IgD-negative memory B cell (primary cell): ENCODE measurements at regions not wholly inside any gene's neighbourhood (a gene's known extent, or its start where the extent isn't known, plus 50 kb on each side); places are given as distances from the start of the nearest gene placed in this dataset.
A peak's percentile ranks its signal among the peaks of the same experiment; 100 is the strongest.

Experiments
- H3K27ac Mint-ChIP-seq, 3 donors: one replicate each; pipeline ENCODE4 v1.8.0; 2020 to 2022; ENCODE audit warnings: mild to moderate bottlenecking in 3 of 3, mixed read lengths in 3 of 3, moderate library complexity in 1 of 3
- H3K27me3 Mint-ChIP-seq: one replicate; pipeline ENCODE4 v1.8.0; 2021; ENCODE audit warnings: mixed read lengths
- H3K36me3 Mint-ChIP-seq: one replicate; pipeline ENCODE4 v1.8.0; 2020; ENCODE audit warnings: mild to moderate bottlenecking, mixed read lengths
- H3K4me1 Mint-ChIP-seq, 3 donors: one replicate each; pipeline ENCODE4 v1.8.0; 2020 to 2022; ENCODE audit warnings: mixed read lengths in 3 of 3, mild to moderate bottlenecking in 1 of 3
- H3K4me3 Mint-ChIP-seq, 4 donors: one replicate each; pipeline ENCODE4 v1.8.0; 2020 to 2022; ENCODE audit warnings: mild to moderate bottlenecking in 4 of 4, mixed read lengths in 4 of 4, moderate library complexity in 3 of 4
- H3K9me3 Mint-ChIP-seq, 3 donors: one replicate each; pipeline ENCODE4 v1.8.0; 2020 to 2021; ENCODE audit warnings: mixed read lengths in 3 of 3, mild to moderate bottlenecking in 1 of 3

DNA sequence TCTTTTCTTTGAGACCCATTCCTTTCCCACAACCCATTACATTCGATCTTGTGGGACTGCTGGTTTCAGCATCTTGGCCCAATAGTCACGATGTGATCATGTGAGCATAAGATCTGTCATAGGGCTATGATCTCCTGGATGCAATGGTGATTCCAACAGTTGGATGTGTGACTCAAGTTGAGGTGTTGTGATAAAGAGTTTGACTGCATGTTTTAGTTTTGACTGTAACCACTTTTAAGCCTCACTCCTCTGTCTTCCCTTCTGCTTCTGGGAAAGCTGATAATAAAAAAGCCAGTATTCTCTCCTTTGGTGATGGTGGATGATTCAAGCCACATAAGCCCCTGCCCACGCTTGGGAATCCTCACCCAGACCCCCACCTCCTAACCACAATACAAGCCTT, 117.0 kb upstream of the ASCC3 start:
- H3K9me3 Mint-ChIP-seq = peaks cover 2 to 7% (median 2%) of the 10 kb centered on the region in 3 donors
- no peak overlapping the region for H3K4me3 Mint-ChIP-seq
- no peak overlapping the region for H3K27ac Mint-ChIP-seq
- peaks cover 1 to 4% (median 2%) of the 10 kb centered on the region in 3 donors for H3K4me1 Mint-ChIP-seq
- peaks cover 2% of the 10 kb centered on the region for H3K27me3 Mint-ChIP-seq
- no peaks in the 10 kb centered on the region for H3K36me3 Mint-ChIP-seq

DNA sequence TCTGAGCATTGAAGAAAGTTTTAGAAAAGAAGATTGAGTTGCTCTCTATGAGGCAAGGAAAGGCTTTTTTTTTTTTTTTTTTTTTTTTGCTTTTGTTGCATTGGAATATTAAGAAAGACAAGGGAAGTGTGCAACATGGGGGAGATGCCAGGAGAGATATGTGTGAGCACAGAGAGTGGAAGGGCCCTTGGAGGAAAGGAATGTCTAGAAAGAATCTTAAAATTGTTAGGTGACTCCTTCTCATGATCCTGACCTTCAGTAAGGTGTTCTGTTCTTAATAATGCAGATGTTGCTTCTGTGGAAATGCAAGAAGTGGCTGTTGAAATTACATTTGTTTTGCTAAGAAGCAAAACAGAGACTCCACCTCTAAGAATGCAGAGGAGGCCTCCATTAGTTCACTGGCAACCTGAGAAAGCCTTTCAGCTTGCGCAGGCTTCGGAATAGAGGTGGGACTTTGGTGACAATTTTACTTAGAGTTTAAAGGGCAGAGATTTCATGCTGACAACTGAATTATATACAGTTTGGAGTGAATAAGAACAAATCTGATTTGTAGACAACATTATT, 118.0 kb upstream of the ASCC3 start:
- Mint-ChIP-seq H3K4me3 (no peak overlapping the region), H3K9me3 (peaks cover 2 to 7% (median 2%) of the 10 kb centered on the region in 3 donors), H3K36me3 (no peaks in the 10 kb centered on the region), H3K27me3 (peaks cover 2% of the 10 kb centered on the region), H3K4me1 (peaks cover 1 to 4% (median 2%) of the 10 kb centered on the region in 3 donors), H3K27ac (no peak overlapping the region)

GRCh38 chr6:101000341-101000740, 119.2 kb upstream of the ASCC3 start:
- no peak overlapping the region for H3K27ac Mint-ChIP-seq
- peaks cover 1 to 4% (median 2%) of the 10 kb centered on the region in 3 donors for H3K4me1 Mint-ChIP-seq
- H3K27me3 Mint-ChIP-seq = peaks cover 2% of the 10 kb centered on the region
- H3K4me3 Mint-ChIP-seq = no peak overlapping the region
- peaks cover 2 to 7% (median 2%) of the 10 kb centered on the region in 3 donors for H3K9me3 Mint-ChIP-seq
- no peaks in the 10 kb centered on the region for H3K36me3 Mint-ChIP-seq

- Mint-ChIP-seq H3K36me3 (no peaks in the 10 kb centered on the region), H3K4me3 (no peak overlapping the region), H3K4me1 (peaks cover 1 to 4% (median 2%) of the 10 kb centered on the region in 3 donors), H3K27ac (no peak overlapping the region), H3K27me3 (peaks cover 2% of the 10 kb centered on the region), H3K9me3 (peaks cover 2 to 7% (median 2%) of the 10 kb centered on the region in 3 donors)
Measured at GRCh38 chr6:101001012-101001411, 119.9 kb upstream of the ASCC3 start.

GRCh38 chr6:101001607-101002006, 120.5 kb upstream of the ASCC3 start:
- Mint-ChIP-seq H3K27me3 (peaks cover 2% of the 10 kb centered on the region), H3K4me3 (no peak overlapping the region)

GRCh38 chr6:101003075-101003474, 121.9 kb upstream of the ASCC3 start:
- Mint-ChIP-seq H3K4me1 (peaks cover 1 to 4% (median 2%) of the 10 kb centered on the region in 3 donors), H3K27ac (no peak overlapping the region), H3K4me3 (no peak overlapping the region), H3K9me3 (peaks cover 2 to 7% (median 2%) of the 10 kb centered on the region in 3 donors), H3K36me3 (no peaks in the 10 kb centered on the region), H3K27me3 (peaks cover 2% of the 10 kb centered on the region)

More at GRCh38 chr6:101001607-101002006, 120.5 kb upstream of the ASCC3 start:
- Mint-ChIP-seq H3K4me1 (peaks cover 1 to 4% (median 2%) of the 10 kb centered on the region in 3 donors), H3K9me3 (peaks cover 2 to 7% (median 2%) of the 10 kb centered on the region in 3 donors), H3K36me3 (no peaks in the 10 kb centered on the region), H3K27ac (no peak overlapping the region)

DNA sequence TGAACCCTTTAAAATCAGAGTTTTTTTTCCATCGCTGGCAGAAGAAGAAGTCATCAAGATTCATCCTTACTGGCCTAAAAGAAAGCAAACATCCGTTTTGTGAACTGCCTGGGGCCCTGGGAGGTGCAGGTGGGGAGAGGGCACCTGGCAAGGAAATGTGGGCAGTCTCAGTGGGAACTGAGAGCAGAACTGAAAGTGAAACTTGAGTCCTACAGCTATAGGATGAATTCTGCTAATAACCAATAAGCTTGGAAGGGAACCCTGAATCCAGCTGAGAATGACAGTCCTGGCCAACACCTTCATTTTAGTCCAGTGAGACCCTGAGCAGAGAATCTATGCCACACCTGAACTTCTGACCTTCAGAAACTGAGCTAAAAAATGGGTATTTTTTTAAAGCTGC, 130.1 kb upstream of the ASCC3 start:
- no peaks in the 10 kb centered on the region for H3K27me3 Mint-ChIP-seq
- H3K36me3 Mint-ChIP-seq = no peaks in the 10 kb centered on the region
- H3K27ac Mint-ChIP-seq = peak overlapping the region; percentile 14 to 46 (median 30)
- peak overlapping the region in 3 of 4 donors; percentile 35 to 78 (median 69) for H3K4me3 Mint-ChIP-seq
- H3K4me1 Mint-ChIP-seq = peaks cover 19 to 24% (median 19%) of the 10 kb centered on the region in 3 donors
- H3K9me3 Mint-ChIP-seq = no peaks in the 10 kb centered on the region

DNA sequence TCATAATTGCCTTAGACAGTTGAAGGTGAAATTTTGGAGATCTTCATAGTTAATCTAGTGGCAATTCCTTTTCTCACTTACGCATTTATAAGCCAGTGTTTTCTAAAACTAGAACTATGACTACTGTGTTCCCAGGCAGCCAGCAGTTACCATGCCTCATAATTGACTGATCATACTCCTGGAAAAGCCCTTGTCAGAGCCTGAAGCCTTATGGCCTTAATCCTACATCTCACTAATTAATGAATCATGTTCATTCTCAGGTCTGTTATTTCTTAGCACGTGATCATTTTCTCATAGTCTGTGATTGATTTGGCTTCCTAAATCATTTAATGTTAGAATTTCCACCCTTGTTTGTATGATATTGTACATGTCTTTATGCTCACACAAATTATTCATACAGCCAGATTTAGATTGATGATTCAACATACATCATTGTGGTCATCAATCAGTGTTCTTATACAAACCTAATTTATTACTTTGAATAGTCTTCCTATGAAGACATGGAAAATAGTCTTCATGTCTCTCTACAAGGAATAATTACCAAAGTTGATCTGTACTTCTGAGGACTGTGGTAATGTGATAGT, 132.6 kb upstream of the ASCC3 start:
- H3K4me3 Mint-ChIP-seq = no peak overlapping the region
- no peaks in the 10 kb centered on the region for H3K27me3 Mint-ChIP-seq
- peaks cover 0 to 2% (median 0%) of the 10 kb centered on the region in 3 donors for H3K9me3 Mint-ChIP-seq
- no peaks in the 10 kb centered on the region for H3K36me3 Mint-ChIP-seq
- no peak overlapping the region for H3K27ac Mint-ChIP-seq
- peaks cover 19 to 24% (median 19%) of the 10 kb centered on the region in 3 donors for H3K4me1 Mint-ChIP-seq

DNA sequence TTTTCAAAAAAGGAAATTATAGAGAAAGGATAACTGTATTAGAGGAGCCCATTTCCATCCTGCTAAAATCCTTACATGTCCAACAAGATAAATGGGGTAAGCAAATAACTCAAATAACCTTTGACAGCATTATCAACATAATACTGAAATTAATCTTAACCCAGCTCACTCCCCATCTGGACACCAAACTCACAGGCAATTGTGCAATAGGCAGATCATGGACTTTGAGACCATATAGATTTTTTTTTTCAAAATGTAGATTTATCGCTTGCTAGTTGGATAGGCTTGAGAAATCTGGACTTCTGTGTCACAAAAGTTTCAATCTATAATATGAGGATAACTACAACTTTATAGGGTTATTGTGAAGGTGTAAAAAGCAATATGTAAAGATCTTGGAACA, 134.4 kb upstream of the ASCC3 start:
- Mint-ChIP-seq H3K36me3 (no peaks in the 10 kb centered on the region), H3K4me1 (peaks cover 12 to 22% (median 17%) of the 10 kb centered on the region in 3 donors), H3K4me3 (no peak overlapping the region), H3K9me3 (peaks cover 0 to 2% (median 0%) of the 10 kb centered on the region in 3 donors), H3K27me3 (no peaks in the 10 kb centered on the region), H3K27ac (no peak overlapping the region)

GRCh38 chr6:101016163-101016562, 135.0 kb upstream of the ASCC3 start:
- H3K36me3 Mint-ChIP-seq = no peaks in the 10 kb centered on the region
- no peak overlapping the region for H3K4me3 Mint-ChIP-seq
- H3K9me3 Mint-ChIP-seq = peaks cover 0 to 2% (median 0%) of the 10 kb centered on the region in 3 donors
- H3K27me3 Mint-ChIP-seq = no peaks in the 10 kb centered on the region
- H3K27ac Mint-ChIP-seq = no peak overlapping the region
- H3K4me1 Mint-ChIP-seq = peaks cover 5 to 16% (median 11%) of the 10 kb centered on the region in 3 donors

DNA sequence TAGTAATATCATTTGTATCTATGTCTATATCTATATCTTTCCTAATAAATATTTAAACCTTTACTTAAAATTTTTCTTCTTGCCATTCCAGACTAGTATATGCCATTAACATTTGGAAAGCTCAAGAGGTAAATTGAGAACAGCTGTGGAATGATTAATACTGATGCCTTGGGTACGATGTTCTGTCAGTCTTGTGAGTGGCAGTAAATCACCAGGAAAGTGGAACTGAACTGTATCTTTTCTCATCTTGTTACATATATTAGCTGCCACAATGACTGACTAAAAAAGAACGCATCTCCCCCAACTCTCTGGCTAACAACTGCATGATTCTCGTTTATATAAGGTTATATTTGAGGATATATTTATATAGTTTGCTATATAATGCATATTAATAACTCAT, 137.0 kb upstream of the ASCC3 start:
- Mint-ChIP-seq H3K36me3 (no peaks in the 10 kb centered on the region), H3K27me3 (no peaks in the 10 kb centered on the region), H3K4me1 (no peaks in the 10 kb centered on the region), H3K4me3 (no peak overlapping the region), H3K27ac (no peak overlapping the region), H3K9me3 (peaks cover 0 to 2% (median 0%) of the 10 kb centered on the region in 3 donors)

GRCh38 chr6:101021504-101021903, 140.4 kb upstream of the ASCC3 start:
- no peak overlapping the region for H3K27ac Mint-ChIP-seq
- peaks cover 0 to 11% (median 7%) of the 10 kb centered on the region in 3 donors for H3K9me3 Mint-ChIP-seq
- H3K4me1 Mint-ChIP-seq = no peaks in the 10 kb centered on the region
- peaks cover 4% of the 10 kb centered on the region for H3K36me3 Mint-ChIP-seq
- H3K4me3 Mint-ChIP-seq = no peak overlapping the region
- no peaks in the 10 kb centered on the region for H3K27me3 Mint-ChIP-seq

GRCh38 chr6:101042966-101043365, 161.8 kb upstream of the ASCC3 start:
- H3K27ac Mint-ChIP-seq = no peak overlapping the region
- H3K36me3 Mint-ChIP-seq = no peaks in the 10 kb centered on the region
- H3K9me3 Mint-ChIP-seq = no peaks in the 10 kb centered on the region
- no peaks in the 10 kb centered on the region for H3K27me3 Mint-ChIP-seq
- H3K4me1 Mint-ChIP-seq = no peaks in the 10 kb centered on the region
- H3K4me3 Mint-ChIP-seq = no peak overlapping the region

DNA sequence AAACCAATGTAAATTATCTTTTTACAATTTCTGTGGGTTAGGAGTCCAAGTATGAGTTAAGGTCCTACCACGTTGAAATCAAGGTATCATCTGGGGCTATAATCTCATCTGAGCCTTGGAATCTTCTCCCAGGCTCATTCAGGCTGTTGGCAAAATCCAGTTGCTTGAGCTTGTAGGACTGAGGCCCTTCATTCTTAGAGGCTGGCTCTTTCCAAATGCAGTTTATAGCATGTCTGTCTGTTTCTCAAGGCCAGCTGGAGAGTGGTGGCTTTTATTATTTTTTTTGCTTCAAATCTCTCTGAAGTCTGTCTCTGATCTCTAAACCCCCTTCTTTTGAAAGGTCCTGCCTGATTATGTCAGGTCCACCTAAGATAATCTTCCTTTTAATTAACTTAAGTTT, 177.2 kb upstream of the ASCC3 start:
- Mint-ChIP-seq H3K27ac (no peak overlapping the region), H3K9me3 (peaks cover 4 to 5% (median 4%) of the 10 kb centered on the region in 3 donors), H3K36me3 (peaks cover 3% of the 10 kb centered on the region)

GRCh38 chr6:101066481-101066880, 185.4 kb upstream of the ASCC3 start:
- peaks cover 0 to 26% (median 14%) of the 10 kb centered on the region in 3 donors for H3K9me3 Mint-ChIP-seq
- no peaks in the 10 kb centered on the region for H3K36me3 Mint-ChIP-seq
- H3K27me3 Mint-ChIP-seq = no peaks in the 10 kb centered on the region
- no peaks in the 10 kb centered on the region for H3K4me1 Mint-ChIP-seq
- H3K4me3 Mint-ChIP-seq = no peak overlapping the region
- H3K27ac Mint-ChIP-seq = no peak overlapping the region

More for the DNA sequence above, 177.2 kb upstream of the ASCC3 start:
- Mint-ChIP-seq H3K27me3 (peaks cover 1% of the 10 kb centered on the region), H3K4me1 (no peaks in the 10 kb centered on the region), H3K4me3 (no peak overlapping the region)
